H9 (cell line): ENCODE measurements at regions not wholly inside any gene's neighbourhood (a gene's known extent, or its start where the extent isn't known, plus 50 kb on each side); places are given as distances from the start of the nearest gene placed in this dataset.

Experiments used
- DNase-seq: peaks from one replicate; pipeline ENCODE4 v3.0.0-alpha.2; 2017
- H2AFZ ChIP-seq: one replicate; pipeline ENCODE4 v1.6.1; 2013; ENCODE audit warnings: mild to moderate bottlenecking, low read length, control low read depth, moderate library complexity
- H2AK5ac ChIP-seq: 2 replicates; pipeline ENCODE4 v1.6.1; 2013; ENCODE audit warnings: low read length, control low read depth, mixed read lengths; ENCODE audit not compliant: insufficient read length
- H2BK120ac ChIP-seq: one replicate; pipeline ENCODE4 v1.6.1; 2013; ENCODE audit warnings: low read depth, mild to moderate bottlenecking, low read length, control low read depth, inconsistent platforms; ENCODE audit not compliant: poor library complexity, severe bottlenecking
- H2BK12ac ChIP-seq: 2 replicates; pipeline ENCODE4 v1.6.1; 2013; ENCODE audit warnings: low read length, control low read depth, mixed read lengths, low read depth; ENCODE audit not compliant: insufficient read length
- H2BK15ac ChIP-seq: 2 replicates; pipeline ENCODE4 v1.6.1; 2013; ENCODE audit warnings: low read depth, low read length, control low read depth
- H2BK20ac ChIP-seq: one replicate; pipeline ENCODE4 v1.6.1; 2013; ENCODE audit warnings: low read depth, mild to moderate bottlenecking, low read length, control low read depth, inconsistent platforms; ENCODE audit not compliant: poor library complexity, severe bottlenecking
- H2BK5ac ChIP-seq: 2 replicates; pipeline ENCODE4 v1.6.1; 2013; ENCODE audit warnings: low read length, control low read depth, mixed read lengths; ENCODE audit not compliant: insufficient read length
- H3K14ac ChIP-seq: 2 replicates; pipeline ENCODE4 v1.6.1; 2013; ENCODE audit warnings: low read length, control low read depth; ENCODE audit not compliant: insufficient read depth
- H3K18ac ChIP-seq: 2 replicates; pipeline ENCODE4 v1.6.1; 2013; ENCODE audit warnings: low read depth, mild to moderate bottlenecking, mixed read lengths, low read length, control low read depth; ENCODE audit not compliant: insufficient read length
- H3K23ac ChIP-seq: 2 replicates; pipeline ENCODE4 v1.6.1; 2013; ENCODE audit warnings: low read length, control low read depth, mixed read lengths, low read depth; ENCODE audit not compliant: insufficient read length
- H3K23me2 ChIP-seq: 2 replicates; pipeline ENCODE4 v1.6.1; 2013; ENCODE audit warnings: low read depth, mild to moderate bottlenecking, mixed read lengths, low read length, control low read depth; ENCODE audit not compliant: insufficient read length, poor library complexity, severe bottlenecking
- H3K27ac ChIP-seq: 2 replicates; pipeline ENCODE4 v1.5.1; 2013; ENCODE audit warnings: low read length, control low read depth, mixed read lengths, low read depth; ENCODE audit not compliant: insufficient read length
- H3K27me3 ChIP-seq: 2 replicates; pipeline ENCODE4 v1.6.1; 2013; ENCODE audit warnings: low read length, control low read depth, inconsistent platforms; ENCODE audit not compliant: insufficient read depth
- H3K4ac ChIP-seq: 2 replicates; pipeline ENCODE4 v1.6.1; 2013; ENCODE audit warnings: low read depth, mild to moderate bottlenecking, control low read depth, inconsistent platforms, low read length, moderate library complexity
- H3K4me1 ChIP-seq: 2 replicates; pipeline ENCODE4 v1.6.1; 2013; ENCODE audit warnings: low read length, control low read depth, inconsistent platforms; ENCODE audit not compliant: insufficient read depth
- H3K4me2 ChIP-seq: 2 replicates; pipeline ENCODE4 v1.6.1; 2013; ENCODE audit warnings: low read length, control low read depth, mixed read lengths; ENCODE audit not compliant: insufficient read length, insufficient read depth
- H3K56ac ChIP-seq: 2 replicates; pipeline ENCODE4 v1.6.1; 2013; ENCODE audit warnings: low read depth, mild to moderate bottlenecking, mixed read lengths, low read length, control low read depth; ENCODE audit not compliant: insufficient read length
- H3K79me1 ChIP-seq: 2 replicates; pipeline ENCODE4 v1.6.1; 2013; ENCODE audit warnings: low read depth, mild to moderate bottlenecking, moderate library complexity, low read length, control low read depth, inconsistent platforms; ENCODE audit not compliant: insufficient read depth, poor library complexity, severe bottlenecking
- H3K79me2 ChIP-seq: 2 replicates; pipeline ENCODE4 v1.6.1; 2013; ENCODE audit warnings: low read length, control low read depth, inconsistent platforms; ENCODE audit not compliant: insufficient read depth
- H3K9ac ChIP-seq: 2 replicates; pipeline ENCODE4 v1.6.1; 2013; ENCODE audit warnings: low read length, control low read depth, mixed read lengths; ENCODE audit not compliant: insufficient read length; ENCODE audit errors: extremely low read depth
- H3K9me3 ChIP-seq: one replicate; pipeline ENCODE4 v1.6.1; 2013; ENCODE audit warnings: low read depth, low read length, inconsistent platforms; ENCODE audit not compliant: control insufficient read depth
- H3T11ph ChIP-seq: one replicate; pipeline ENCODE4 v1.6.1; 2013; ENCODE audit warnings: mild to moderate bottlenecking, low read length, control low read depth, inconsistent platforms
- H4K20me1 ChIP-seq: one replicate; pipeline ENCODE4 v1.6.1; 2013; ENCODE audit not compliant: control insufficient read depth, insufficient read length, insufficient read depth
- H4K5ac ChIP-seq: 2 replicates; pipeline ENCODE4 v1.6.1; 2013; ENCODE audit warnings: low read depth, mild to moderate bottlenecking, mixed read lengths, low read length, control low read depth; ENCODE audit not compliant: insufficient read length
- H4K8ac ChIP-seq: replicated peaks from 2 replicates; pipeline ENCODE4 v1.6.1; 2013; ENCODE audit warnings: low read length, control low read depth, mixed read lengths, low read depth; ENCODE audit not compliant: insufficient read length
- H4K91ac ChIP-seq: 2 replicates; pipeline ENCODE4 v1.6.1; 2013; ENCODE audit warnings: low read depth, mild to moderate bottlenecking, moderate library complexity, mixed read lengths, low read length, control low read depth; ENCODE audit not compliant: insufficient read length
- H3K27ac Mint-ChIP-seq, 3 experiments: 2 replicates in 2 of 3; 3 replicates in 1 of 3; pipeline ENCODE4 v1.8.0; 2020 to 2021; ENCODE audit warnings: mixed read lengths in 3 of 3, mild to moderate bottlenecking in 1 of 3, moderate library complexity in 1 of 3
- H3K27me3 Mint-ChIP-seq: 2 replicates; pipeline ENCODE4 v1.8.0; 2021; ENCODE audit warnings: low read depth, mild to moderate bottlenecking, moderate library complexity, mixed read lengths
- H3K36me3 Mint-ChIP-seq, 3 experiments: 2 replicates in 2 of 3; 3 replicates in 1 of 3; pipeline ENCODE4 v1.8.0; 2020 to 2021; ENCODE audit warnings: low read depth in 3 of 3, mixed read lengths in 3 of 3; ENCODE audit not compliant: insufficient read depth in 1 of 3
- H3K4me1 Mint-ChIP-seq, 2 experiments: 2 replicates each; pipeline ENCODE4 v1.8.0; 2020; ENCODE audit warnings: mixed read lengths in 2 of 2
- H3K4me3 Mint-ChIP-seq, 2 experiments: 2 replicates in 1 of 2; 3 replicates in 1 of 2; pipeline ENCODE4 v1.8.0; 2020 to 2021; ENCODE audit warnings: mild to moderate bottlenecking in 2 of 2, mixed read lengths in 2 of 2, moderate library complexity in 1 of 2
- H3K9me3 Mint-ChIP-seq, 2 experiments: 2 replicates in 1 of 2; 3 replicates in 1 of 2; pipeline ENCODE4 v1.8.0; 2020; ENCODE audit warnings: mild to moderate bottlenecking in 2 of 2, mixed read lengths in 2 of 2, moderate library complexity in 1 of 2
- WGBS: extraction: QIAGEN DNeasy Blood & Tissue Kit; methylation state at CpG from one replicate; pipeline ENCODE4 v1.1.7; 2013; ENCODE audit warnings: missing lambda C conversion rate, low lambda C conversion rate, mixed read lengths; ENCODE audit not compliant: insufficient read length; ENCODE audit errors: extremely low coverage; 5-methylcytosine and 5-hydroxymethylcytosine counted together
- TF ChIP-seq, protein P1 (sequence below): fragments of 200-600 bp; sonication (generic); conservative IDR thresholded peaks from 3 replicates; pipeline ENCODE4 v1.8.0; 2021; ENCODE audit warnings: antibody characterized with exemption, mild to moderate bottlenecking

DNA sequence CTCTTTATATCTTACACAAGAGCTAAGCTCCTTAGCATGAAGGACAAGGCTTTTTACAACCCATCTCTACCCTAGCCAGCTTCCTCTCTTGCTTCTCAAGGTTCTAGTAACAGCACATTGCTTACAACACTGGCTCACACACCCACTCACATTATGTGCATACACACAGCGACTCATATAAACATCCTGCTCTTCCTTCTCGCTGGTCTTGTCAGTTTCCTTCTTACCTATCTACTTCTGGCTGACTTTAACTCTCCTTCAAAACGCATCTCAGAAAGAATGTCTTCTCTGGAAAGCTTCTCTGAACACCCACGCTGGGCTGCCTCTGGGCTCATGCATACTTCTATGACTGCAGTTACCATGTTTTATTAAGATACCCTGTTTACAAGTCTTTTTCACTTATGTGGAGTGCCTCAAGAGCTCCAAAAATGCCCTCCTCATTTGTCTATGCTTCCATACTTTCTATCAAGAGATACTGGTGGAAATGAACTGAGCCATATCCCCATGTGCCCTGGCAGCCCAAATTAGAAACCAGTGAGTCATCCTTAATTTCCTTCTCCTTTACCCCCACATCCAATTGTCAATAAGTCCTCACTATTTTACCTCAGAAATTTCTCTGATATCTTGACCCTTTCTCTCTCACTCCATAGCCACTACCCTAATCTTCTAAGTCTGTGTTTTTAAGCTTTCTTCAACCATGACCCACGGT lies 126.9 kb upstream of the KRAS start:
- no peak overlapping the region for H3K4ac ChIP-seq
- H2BK12ac ChIP-seq: no peak overlapping the region
- DNase-seq: no peak
- no peaks in the 10 kb centered on the region for H3K9me3 ChIP-seq
- no peaks in the 10 kb centered on the region for H4K20me1 ChIP-seq
- no peak overlapping the region for H2BK15ac ChIP-seq
- no peak overlapping the region for H2BK120ac ChIP-seq
- no peak overlapping the region for H3K18ac ChIP-seq
- Mint-ChIP-seq H3K4me3 (no peak overlapping the region), H3K27me3 (peaks cover 4% of the 10 kb centered on the region), H3K4me1 (peaks cover 4 to 6% of the 10 kb centered on the region in 2 experiments; a peak in 2 of 4 replicates), H3K27ac (no peak overlapping the region), H3K9me3 (peaks cover 0 to 2% of the 10 kb centered on the region in 2 experiments; a peak in 1 of 5 replicates), H3K36me3 (no peaks in the 10 kb centered on the region; a peak in 2 of 7 replicates)
- H3K4me1 ChIP-seq: no peaks in the 10 kb centered on the region
- no CpG with 5 or more reads among the region's 5 CpGs for WGBS
- H4K91ac ChIP-seq: no peak overlapping the region
- H3K9ac ChIP-seq: no peak overlapping the region
- H4K5ac ChIP-seq: no peak overlapping the region
- H2BK5ac ChIP-seq: no peak overlapping the region
- H3K23me2 ChIP-seq: no peaks in the 10 kb centered on the region
- H2AK5ac ChIP-seq: no peak overlapping the region
- H4K8ac ChIP-seq: no peak overlapping the region
- TF ChIP-seq, protein P1, sequence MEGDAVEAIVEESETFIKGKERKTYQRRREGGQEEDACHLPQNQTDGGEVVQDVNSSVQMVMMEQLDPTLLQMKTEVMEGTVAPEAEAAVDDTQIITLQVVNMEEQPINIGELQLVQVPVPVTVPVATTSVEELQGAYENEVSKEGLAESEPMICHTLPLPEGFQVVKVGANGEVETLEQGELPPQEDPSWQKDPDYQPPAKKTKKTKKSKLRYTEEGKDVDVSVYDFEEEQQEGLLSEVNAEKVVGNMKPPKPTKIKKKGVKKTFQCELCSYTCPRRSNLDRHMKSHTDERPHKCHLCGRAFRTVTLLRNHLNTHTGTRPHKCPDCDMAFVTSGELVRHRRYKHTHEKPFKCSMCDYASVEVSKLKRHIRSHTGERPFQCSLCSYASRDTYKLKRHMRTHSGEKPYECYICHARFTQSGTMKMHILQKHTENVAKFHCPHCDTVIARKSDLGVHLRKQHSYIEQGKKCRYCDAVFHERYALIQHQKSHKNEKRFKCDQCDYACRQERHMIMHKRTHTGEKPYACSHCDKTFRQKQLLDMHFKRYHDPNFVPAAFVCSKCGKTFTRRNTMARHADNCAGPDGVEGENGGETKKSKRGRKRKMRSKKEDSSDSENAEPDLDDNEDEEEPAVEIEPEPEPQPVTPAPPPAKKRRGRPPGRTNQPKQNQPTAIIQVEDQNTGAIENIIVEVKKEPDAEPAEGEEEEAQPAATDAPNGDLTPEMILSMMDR: no peak
- H3K14ac ChIP-seq: no peak overlapping the region
- H3K27me3 ChIP-seq: no peaks in the 10 kb centered on the region
- H3K56ac ChIP-seq: no peak overlapping the region
- H3K4me2 ChIP-seq: no peak overlapping the region
- no peak overlapping the region for H2BK20ac ChIP-seq
- H3K23ac ChIP-seq: no peak overlapping the region
- no peak overlapping the region for H3T11ph ChIP-seq
- no peak overlapping the region for H2AFZ ChIP-seq
- no peaks in the 10 kb centered on the region for H3K79me2 ChIP-seq
- H3K79me1 ChIP-seq: no peaks in the 10 kb centered on the region
- no peak overlapping the region for H3K27ac ChIP-seq
